GM19438 (cell line): ENCODE measurements at regions not wholly inside any gene's neighbourhood (a gene's known extent, or its start where the extent isn't known, plus 50 kb on each side); places are given as distances from the start of the nearest gene placed in this dataset.
"Not testable (repeated sequence)": the region's sequence is repeated elsewhere in the genome, so short reads cannot be mapped to it uniquely, and the experiment has no call there.

ENCODE experiments used
- ATAC-seq: cut with Tn5 transposase; IDR thresholded peaks from one replicate; pipeline ENCODE4 v1.9.1; 2021; ENCODE audit warnings: low read depth; ENCODE audit not compliant: unreplicated experiment

GRCh38 chr10:78096486-78096885 is 62.8 kb downstream of the RPS24 start:
- not testable (repeated sequence) for ATAC-seq

- ATAC-seq, result not testable (repeated sequence)
Observed at GRCh38 chr10:78102593-78102992, 68.9 kb downstream of the RPS24 start.

GRCh38 chr10:78109210-78109609 is 75.5 kb downstream of the RPS24 start:
- no peak for ATAC-seq

- no peak for ATAC-seq
Observed at GRCh38 chr10:78115135-78115853, 81.6 kb downstream of the RPS24 start.

GRCh38 chr10:78116361-78116760 is 82.7 kb downstream of the RPS24 start:
- no peak for ATAC-seq

- ATAC-seq, result no peak
Observed at GRCh38 chr10:78118591-78118990, 84.9 kb downstream of the RPS24 start.

- ATAC-seq, result no peak
Observed at GRCh38 chr10:78121801-78122200, 88.1 kb downstream of the RPS24 start.

- no peak for ATAC-seq
Observed at GRCh38 chr10:78124167-78124566, 90.5 kb downstream of the RPS24 start.

- no peak for ATAC-seq
Observed at GRCh38 chr10:78129211-78129610, 95.5 kb downstream of the RPS24 start.

- no peak for ATAC-seq
Observed at GRCh38 chr10:78130966-78131710, 97.5 kb downstream of the RPS24 start.

GRCh38 chr10:78134773-78135306 is 101.2 kb downstream of the RPS24 start:
- ATAC-seq, result no peak

- ATAC-seq, result no peak
Observed at GRCh38 chr10:78137147-78137546, 103.5 kb downstream of the RPS24 start.

- ATAC-seq, result no peak
Observed at GRCh38 chr10:78139341-78139740, 105.7 kb downstream of the RPS24 start.

GRCh38 chr10:78140066-78140630 is 106.5 kb downstream of the RPS24 start:
- no peak for ATAC-seq

- ATAC-seq, result no peak
Observed at GRCh38 chr10:78143576-78143975, 109.9 kb downstream of the RPS24 start.

GRCh38 chr10:78146200-78146599 is 112.5 kb downstream of the RPS24 start:
- ATAC-seq, result no peak

GRCh38 chr10:78147202-78147601 is 113.5 kb downstream of the RPS24 start:
- no peak for ATAC-seq

GRCh38 chr10:78148216-78148960 is 114.7 kb downstream of the RPS24 start:
- no peak for ATAC-seq

GRCh38 chr10:78148961-78149612 is 115.4 kb downstream of the RPS24 start:
- ATAC-seq, result no peak

GRCh38 chr10:78150756-78151155 is 117.1 kb downstream of the RPS24 start:
- no peak for ATAC-seq
